ENCODE measurements at regions not wholly inside any gene's neighbourhood (a gene's known extent, or its start where the extent isn't known, plus 50 kb on each side); places are given as distances from the start of the nearest gene placed in this dataset.

- whole genome bisulfite sequencing, 2 experiments (ENCODE audit: insufficient coverage in 2 of 2): 71 to 90% methylated on average over 2 to 5 of the region's 5 CpGs
- no peaks in the 10 kb centered on the region for H3K36me3 ChIP-seq (ENCODE audit: control insufficient read depth, insufficient read depth, low read length)
- H3K9me3 ChIP-seq (ENCODE audit: control insufficient read depth, low read length): no peaks in the 10 kb centered on the region
- no peak overlapping the region for H3K4me3 ChIP-seq (ENCODE audit: extremely low read depth, insufficient read depth, low read length, poor library complexity, severe bottlenecking)
- no peak overlapping the region for H3K27ac ChIP-seq (ENCODE audit: low read depth, low read length, severe bottlenecking)
- H3K4me1 ChIP-seq (ENCODE audit: control insufficient read depth, insufficient read depth, low read length, poor library complexity, severe bottlenecking): no peaks in the 10 kb centered on the region
These were observed 542.7 kb upstream of the RAB6C start for GRCh38 chr2:129436809-129437208.

GRCh38 chr2:129437725-129438124 is 541.7 kb upstream of the RAB6C start:
- Histone ChIP-seq H3K4me3 (ENCODE audit: extremely low read depth, insufficient read depth, low read length, poor library complexity, severe bottlenecking) (no peak overlapping the region), H3K4me1 (ENCODE audit: control insufficient read depth, insufficient read depth, low read length, poor library complexity, severe bottlenecking) (no peaks in the 10 kb centered on the region), H3K9me3 (ENCODE audit: control insufficient read depth, low read length) (no peaks in the 10 kb centered on the region), H3K27ac (ENCODE audit: low read depth, low read length, severe bottlenecking) (no peak overlapping the region), H3K36me3 (ENCODE audit: control insufficient read depth, insufficient read depth, low read length) (no peaks in the 10 kb centered on the region)
- 76 to 93% methylated on average over 2 to 3 of the region's 3 CpGs for WGBS, 2 experiments (ENCODE audit: insufficient coverage in 2 of 2)

- Histone ChIP-seq H3K4me1 (ENCODE audit: control insufficient read depth, insufficient read depth, low read length, poor library complexity, severe bottlenecking) (no peaks in the 10 kb centered on the region), H3K36me3 (ENCODE audit: control insufficient read depth, insufficient read depth, low read length) (no peaks in the 10 kb centered on the region), H3K4me3 (ENCODE audit: extremely low read depth, insufficient read depth, low read length, poor library complexity, severe bottlenecking) (no peak overlapping the region), H3K27ac (ENCODE audit: low read depth, low read length, severe bottlenecking) (no peak overlapping the region), H3K9me3 (ENCODE audit: control insufficient read depth, low read length) (no peaks in the 10 kb centered on the region)
- 92 to 98% methylated on average over 8 to 10 of the region's 13 CpGs for WGBS, 2 experiments (ENCODE audit: insufficient coverage in 2 of 2)
These were observed 540.9 kb upstream of the RAB6C start for GRCh38 chr2:129438501-129439057.

GRCh38 chr2:129439406-129440302 is 539.8 kb upstream of the RAB6C start:
- 83 to 88% methylated on average over 12 of the region's 13 CpGs for WGBS, 2 experiments (ENCODE audit: insufficient coverage in 2 of 2)
- Histone ChIP-seq H3K4me1 (ENCODE audit: control insufficient read depth, insufficient read depth, low read length, poor library complexity, severe bottlenecking) (no peaks in the 10 kb centered on the region), H3K4me3 (ENCODE audit: extremely low read depth, insufficient read depth, low read length, poor library complexity, severe bottlenecking) (no peak overlapping the region), H3K9me3 (ENCODE audit: control insufficient read depth, low read length) (no peaks in the 10 kb centered on the region), H3K36me3 (ENCODE audit: control insufficient read depth, insufficient read depth, low read length) (no peaks in the 10 kb centered on the region), H3K27ac (ENCODE audit: low read depth, low read length, severe bottlenecking) (no peak overlapping the region)

- H3K36me3 ChIP-seq (ENCODE audit: control insufficient read depth, insufficient read depth, low read length): no peaks in the 10 kb centered on the region
- H3K4me3 ChIP-seq (ENCODE audit: extremely low read depth, insufficient read depth, low read length, poor library complexity, severe bottlenecking): no peak overlapping the region
These were observed 537.9 kb upstream of the RAB6C start for GRCh38 chr2:129441610-129442009.

GRCh38 chr2:129443235-129443864 is 536.1 kb upstream of the RAB6C start:
- H3K27ac ChIP-seq (ENCODE audit: low read depth, low read length, severe bottlenecking): no peak overlapping the region
- no peaks in the 10 kb centered on the region for H3K4me1 ChIP-seq (ENCODE audit: control insufficient read depth, insufficient read depth, low read length, poor library complexity, severe bottlenecking)
- H3K9me3 ChIP-seq (ENCODE audit: control insufficient read depth, low read length): no peaks in the 10 kb centered on the region
- no peaks in the 10 kb centered on the region for H3K36me3 ChIP-seq (ENCODE audit: control insufficient read depth, insufficient read depth, low read length)
- H3K4me3 ChIP-seq (ENCODE audit: extremely low read depth, insufficient read depth, low read length, poor library complexity, severe bottlenecking): no peak overlapping the region
- WGBS, 2 experiments (ENCODE audit: insufficient coverage in 2 of 2): 88 to 89% methylated on average over 4 of the region's 5 CpGs

More at GRCh38 chr2:129441610-129442009, 537.9 kb upstream of the RAB6C start:
- Histone ChIP-seq H3K4me1 (ENCODE audit: control insufficient read depth, insufficient read depth, low read length, poor library complexity, severe bottlenecking) (no peaks in the 10 kb centered on the region), H3K27ac (ENCODE audit: low read depth, low read length, severe bottlenecking) (no peak overlapping the region), H3K9me3 (ENCODE audit: control insufficient read depth, low read length) (no peaks in the 10 kb centered on the region)

GRCh38 chr2:129443865-129444739 is 535.4 kb upstream of the RAB6C start:
- 80 to 82% methylated on average over 7 of the region's 10 CpGs for WGBS, 2 experiments (ENCODE audit: insufficient coverage in 2 of 2)
- H3K27ac ChIP-seq (ENCODE audit: low read depth, low read length, severe bottlenecking): no peak overlapping the region

GRCh38 chr2:129444751-129445150 is 534.7 kb upstream of the RAB6C start:
- H3K9me3 ChIP-seq (ENCODE audit: control insufficient read depth, low read length): no peaks in the 10 kb centered on the region
- no peak overlapping the region for H3K4me3 ChIP-seq (ENCODE audit: extremely low read depth, insufficient read depth, low read length, poor library complexity, severe bottlenecking)
- no peak overlapping the region for H3K27ac ChIP-seq (ENCODE audit: low read depth, low read length, severe bottlenecking)
- H3K36me3 ChIP-seq (ENCODE audit: control insufficient read depth, insufficient read depth, low read length): no peaks in the 10 kb centered on the region
- WGBS, 2 experiments (ENCODE audit: insufficient coverage in 2 of 2): 75 to 83% methylated on average over 6 of the region's 6 CpGs
- no peaks in the 10 kb centered on the region for H3K4me1 ChIP-seq (ENCODE audit: control insufficient read depth, insufficient read depth, low read length, poor library complexity, severe bottlenecking)

More at GRCh38 chr2:129443865-129444739, 535.4 kb upstream of the RAB6C start:
- no peak overlapping the region for H3K4me3 ChIP-seq (ENCODE audit: extremely low read depth, insufficient read depth, low read length, poor library complexity, severe bottlenecking)
- no peaks in the 10 kb centered on the region for H3K9me3 ChIP-seq (ENCODE audit: control insufficient read depth, low read length)
- H3K4me1 ChIP-seq (ENCODE audit: control insufficient read depth, insufficient read depth, low read length, poor library complexity, severe bottlenecking): no peaks in the 10 kb centered on the region
- no peaks in the 10 kb centered on the region for H3K36me3 ChIP-seq (ENCODE audit: control insufficient read depth, insufficient read depth, low read length)

- no peaks in the 10 kb centered on the region for H3K4me1 ChIP-seq (ENCODE audit: control insufficient read depth, insufficient read depth, low read length, poor library complexity, severe bottlenecking)
- WGBS, 2 experiments (ENCODE audit: insufficient coverage in 2 of 2): 61 to 100% methylated on average over 2 of the region's 3 CpGs
- H3K9me3 ChIP-seq (ENCODE audit: control insufficient read depth, low read length): no peaks in the 10 kb centered on the region
- no peaks in the 10 kb centered on the region for H3K36me3 ChIP-seq (ENCODE audit: control insufficient read depth, insufficient read depth, low read length)
- no peak overlapping the region for H3K4me3 ChIP-seq (ENCODE audit: extremely low read depth, insufficient read depth, low read length, poor library complexity, severe bottlenecking)
- no peak overlapping the region for H3K27ac ChIP-seq (ENCODE audit: low read depth, low read length, severe bottlenecking)
These were observed 522.8 kb upstream of the RAB6C start for GRCh38 chr2:129456691-129457090.

GRCh38 chr2:129457277-129457818 is 522.1 kb upstream of the RAB6C start:
- Histone ChIP-seq H3K4me3 (ENCODE audit: extremely low read depth, insufficient read depth, low read length, poor library complexity, severe bottlenecking) (no peak overlapping the region), H3K36me3 (ENCODE audit: control insufficient read depth, insufficient read depth, low read length) (no peaks in the 10 kb centered on the region), H3K27ac (ENCODE audit: low read depth, low read length, severe bottlenecking) (no peak overlapping the region), H3K9me3 (ENCODE audit: control insufficient read depth, low read length) (no peaks in the 10 kb centered on the region), H3K4me1 (ENCODE audit: control insufficient read depth, insufficient read depth, low read length, poor library complexity, severe bottlenecking) (no peaks in the 10 kb centered on the region)
- 95 to 96% methylated on average over 2 to 4 of the region's 5 CpGs for WGBS, 2 experiments (ENCODE audit: insufficient coverage in 2 of 2)
